HepG2 (cell line): ENCODE measurements at regions not wholly inside any gene's neighbourhood (a gene's known extent, or its start where the extent isn't known, plus 50 kb on each side); places are given as distances from the start of the nearest gene placed in this dataset.
A peak's percentile ranks its signal among the peaks of the same experiment; 100 is the strongest.

Experiments used
- DMAP1 ChIP-seq: IDR thresholded peaks from 2 replicates; pipeline ENCODE4 v1.6.1; 2016
- FLYWCH1 ChIP-seq: sonication (generic); formaldehyde crosslinking; IDR thresholded peaks from 2 replicates; pipeline ENCODE4 v1.8.1; 2023; ENCODE audit warnings: mild to moderate bottlenecking, missing genetic modification reagents
- GATAD1 ChIP-seq: IDR thresholded peaks from 2 replicates; pipeline ENCODE4 v1.6.1; 2016; ENCODE audit warnings: missing genetic modification reagents, missing compliant biosample characterization
- JUND ChIP-seq: sonication (generic); formaldehyde crosslinking; IDR thresholded peaks from 2 replicates; pipeline ENCODE4 v1.8.0; 2022; ENCODE audit warnings: mild to moderate bottlenecking, missing genetic modification reagents
- NFE2L2 ChIP-seq: fragments of 150-350 bp; IDR thresholded peaks from 2 replicates; pipeline ENCODE4 v1.6.1; 2014; ENCODE audit warnings: low read length
- NFRKB ChIP-seq: fragments of 450-650 bp; IDR thresholded peaks from 2 replicates; pipeline ENCODE4 v1.6.1; 2017
- NONO ChIP-seq, 2 experiments: fragments of 450-650 bp in 1 of 2; sonication (generic) in 1 of 2; formaldehyde crosslinking in 1 of 2; IDR thresholded peaks in 1 of 2; conservative IDR thresholded peaks in 1 of 2; 2 replicates each; pipeline versions ENCODE4 v1.6.1 to v1.8.0; 2017 to 2022; ENCODE audit warnings: mild to moderate bottlenecking in 1 of 2, missing genetic modification reagents in 1 of 2, moderate library complexity in 1 of 2
- RFXANK ChIP-seq: IDR thresholded peaks from 2 replicates; pipeline ENCODE4 v1.6.1; 2016
- SNAI1 ChIP-seq: sonication (generic); formaldehyde crosslinking; IDR thresholded peaks from 2 replicates; pipeline ENCODE4 v1.5.0; 2020; ENCODE audit warnings: mild to moderate bottlenecking, missing genetic modification reagents, borderline replicate concordance
- SRSF4 ChIP-seq: fragments of 200-400 bp; formaldehyde crosslinking; IDR thresholded peaks from one replicate; pipeline ENCODE4 v1.6.1; 2018; ENCODE audit warnings: mild to moderate bottlenecking, low read depth, low read length, moderate library complexity; ENCODE audit not compliant: poor library complexity, severe bottlenecking
- SUZ12 ChIP-seq: fragments of 150-350 bp; IDR thresholded peaks from 2 replicates; pipeline ENCODE4 v1.6.1; 2014; ENCODE audit warnings: low read depth, low read length
- TEAD3 ChIP-seq: optimal IDR thresholded peaks from 2 replicates; pipeline ENCODE3; 2016; ENCODE audit warnings: borderline replicate concordance
- TSC22D2 ChIP-seq: sonication (generic); formaldehyde crosslinking; IDR thresholded peaks from 2 replicates; pipeline ENCODE4 v1.5.1; 2020; ENCODE audit warnings: missing genetic modification reagents, mild to moderate bottlenecking, borderline replicate concordance
- ZFX ChIP-seq: sonication (generic); formaldehyde crosslinking; IDR thresholded peaks from 2 replicates; pipeline ENCODE4 v1.4.0; 2020; ENCODE audit warnings: mild to moderate bottlenecking, low read depth, missing genetic modification reagents, moderate library complexity
- ZNF138 ChIP-seq: sonication (generic); formaldehyde crosslinking; IDR thresholded peaks from 2 replicates; pipeline ENCODE4 v1.5.0; 2020; ENCODE audit warnings: mild to moderate bottlenecking, low read depth, missing genetic modification reagents
- ZNF747 ChIP-seq: sonication (generic); formaldehyde crosslinking; IDR thresholded peaks from 2 replicates; pipeline ENCODE4 v1.8.1; 2023; ENCODE audit warnings: missing genetic modification reagents, mild to moderate bottlenecking, borderline replicate concordance
- ZNF879 ChIP-seq: sonication (generic); formaldehyde crosslinking; IDR thresholded peaks from 2 replicates; pipeline ENCODE4 v1.8.1; 2023; ENCODE audit warnings: missing genetic modification reagents
- ZSCAN29 ChIP-seq: sonication (generic); formaldehyde crosslinking; conservative IDR thresholded peaks from 2 replicates; pipeline ENCODE4 v1.4.0; 2020; ENCODE audit warnings: mild to moderate bottlenecking, missing genetic modification reagents
- TF ChIP-seq, protein P1 (sequence below): sonication (generic); formaldehyde crosslinking; conservative IDR thresholded peaks from 2 replicates; pipeline ENCODE4 v1.4.0; 2020; ENCODE audit warnings: missing genetic modification reagents
- TF ChIP-seq, protein P2 (sequence below): sonication (generic); formaldehyde crosslinking; IDR thresholded peaks from 2 replicates; pipeline ENCODE4 v1.4.0; 2020; ENCODE audit warnings: mild to moderate bottlenecking, missing genetic modification reagents
- TF ChIP-seq, protein P3 (sequence below): sonication (generic); formaldehyde crosslinking; IDR thresholded peaks from 2 replicates; pipeline ENCODE4 v1.4.0; 2020; ENCODE audit warnings: missing genetic modification reagents

- TF ChIP-seq, protein P1, sequence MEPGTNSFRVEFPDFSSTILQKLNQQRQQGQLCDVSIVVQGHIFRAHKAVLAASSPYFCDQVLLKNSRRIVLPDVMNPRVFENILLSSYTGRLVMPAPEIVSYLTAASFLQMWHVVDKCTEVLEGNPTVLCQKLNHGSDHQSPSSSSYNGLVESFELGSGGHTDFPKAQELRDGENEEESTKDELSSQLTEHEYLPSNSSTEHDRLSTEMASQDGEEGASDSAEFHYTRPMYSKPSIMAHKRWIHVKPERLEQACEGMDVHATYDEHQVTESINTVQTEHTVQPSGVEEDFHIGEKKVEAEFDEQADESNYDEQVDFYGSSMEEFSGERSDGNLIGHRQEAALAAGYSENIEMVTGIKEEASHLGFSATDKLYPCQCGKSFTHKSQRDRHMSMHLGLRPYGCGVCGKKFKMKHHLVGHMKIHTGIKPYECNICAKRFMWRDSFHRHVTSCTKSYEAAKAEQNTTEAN (CRISPR knock-in tag) = 0 out of 2 replicates have a peak, but pooled peaks have one; percentile 21
- no peak for TF ChIP-seq NONO (IDR thresholded peaks at IDR 0.05)
- 0 out of 2 replicates have a peak, but pooled peaks have one; percentile 32 for TF ChIP-seq NONO (CRISPR knock-in tag; conservative IDR thresholded peaks at IDR 0.05)
- TF ChIP-seq TSC22D2 = no peak
- TF ChIP-seq TEAD3 (CRISPR knock-in tag) = peak; percentile 32
- peak; percentile 40; the same call in 1 of the 2 replicates for TF ChIP-seq JUND (CRISPR knock-in tag)
- TF ChIP-seq ZNF747 (CRISPR knock-in tag) = 0 out of 2 replicates have a peak, but pooled peaks have one; percentile 41
- no peak for TF ChIP-seq SNAI1 (CRISPR knock-in tag)
- no peak for TF ChIP-seq ZNF879 (CRISPR knock-in tag)
- no peak for TF ChIP-seq NFE2L2
- TF ChIP-seq DMAP1 (CRISPR knock-in tag) = no peak
- TF ChIP-seq, protein P2, sequence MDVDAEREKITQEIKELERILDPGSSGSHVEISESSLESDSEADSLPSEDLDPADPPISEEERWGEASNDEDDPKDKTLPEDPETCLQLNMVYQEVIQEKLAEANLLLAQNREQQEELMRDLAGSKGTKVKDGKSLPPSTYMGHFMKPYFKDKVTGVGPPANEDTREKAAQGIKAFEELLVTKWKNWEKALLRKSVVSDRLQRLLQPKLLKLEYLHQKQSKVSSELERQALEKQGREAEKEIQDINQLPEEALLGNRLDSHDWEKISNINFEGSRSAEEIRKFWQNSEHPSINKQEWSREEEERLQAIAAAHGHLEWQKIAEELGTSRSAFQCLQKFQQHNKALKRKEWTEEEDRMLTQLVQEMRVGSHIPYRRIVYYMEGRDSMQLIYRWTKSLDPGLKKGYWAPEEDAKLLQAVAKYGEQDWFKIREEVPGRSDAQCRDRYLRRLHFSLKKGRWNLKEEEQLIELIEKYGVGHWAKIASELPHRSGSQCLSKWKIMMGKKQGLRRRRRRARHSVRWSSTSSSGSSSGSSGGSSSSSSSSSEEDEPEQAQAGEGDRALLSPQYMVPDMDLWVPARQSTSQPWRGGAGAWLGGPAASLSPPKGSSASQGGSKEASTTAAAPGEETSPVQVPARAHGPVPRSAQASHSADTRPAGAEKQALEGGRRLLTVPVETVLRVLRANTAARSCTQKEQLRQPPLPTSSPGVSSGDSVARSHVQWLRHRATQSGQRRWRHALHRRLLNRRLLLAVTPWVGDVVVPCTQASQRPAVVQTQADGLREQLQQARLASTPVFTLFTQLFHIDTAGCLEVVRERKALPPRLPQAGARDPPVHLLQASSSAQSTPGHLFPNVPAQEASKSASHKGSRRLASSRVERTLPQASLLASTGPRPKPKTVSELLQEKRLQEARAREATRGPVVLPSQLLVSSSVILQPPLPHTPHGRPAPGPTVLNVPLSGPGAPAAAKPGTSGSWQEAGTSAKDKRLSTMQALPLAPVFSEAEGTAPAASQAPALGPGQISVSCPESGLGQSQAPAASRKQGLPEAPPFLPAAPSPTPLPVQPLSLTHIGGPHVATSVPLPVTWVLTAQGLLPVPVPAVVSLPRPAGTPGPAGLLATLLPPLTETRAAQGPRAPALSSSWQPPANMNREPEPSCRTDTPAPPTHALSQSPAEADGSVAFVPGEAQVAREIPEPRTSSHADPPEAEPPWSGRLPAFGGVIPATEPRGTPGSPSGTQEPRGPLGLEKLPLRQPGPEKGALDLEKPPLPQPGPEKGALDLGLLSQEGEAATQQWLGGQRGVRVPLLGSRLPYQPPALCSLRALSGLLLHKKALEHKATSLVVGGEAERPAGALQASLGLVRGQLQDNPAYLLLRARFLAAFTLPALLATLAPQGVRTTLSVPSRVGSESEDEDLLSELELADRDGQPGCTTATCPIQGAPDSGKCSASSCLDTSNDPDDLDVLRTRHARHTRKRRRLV = no peak
- peak; percentile 76 for TF ChIP-seq ZFX (CRISPR knock-in tag)
- no peak for TF ChIP-seq SUZ12
- no peak for TF ChIP-seq GATAD1 (CRISPR knock-in tag)
- TF ChIP-seq, protein P3, sequence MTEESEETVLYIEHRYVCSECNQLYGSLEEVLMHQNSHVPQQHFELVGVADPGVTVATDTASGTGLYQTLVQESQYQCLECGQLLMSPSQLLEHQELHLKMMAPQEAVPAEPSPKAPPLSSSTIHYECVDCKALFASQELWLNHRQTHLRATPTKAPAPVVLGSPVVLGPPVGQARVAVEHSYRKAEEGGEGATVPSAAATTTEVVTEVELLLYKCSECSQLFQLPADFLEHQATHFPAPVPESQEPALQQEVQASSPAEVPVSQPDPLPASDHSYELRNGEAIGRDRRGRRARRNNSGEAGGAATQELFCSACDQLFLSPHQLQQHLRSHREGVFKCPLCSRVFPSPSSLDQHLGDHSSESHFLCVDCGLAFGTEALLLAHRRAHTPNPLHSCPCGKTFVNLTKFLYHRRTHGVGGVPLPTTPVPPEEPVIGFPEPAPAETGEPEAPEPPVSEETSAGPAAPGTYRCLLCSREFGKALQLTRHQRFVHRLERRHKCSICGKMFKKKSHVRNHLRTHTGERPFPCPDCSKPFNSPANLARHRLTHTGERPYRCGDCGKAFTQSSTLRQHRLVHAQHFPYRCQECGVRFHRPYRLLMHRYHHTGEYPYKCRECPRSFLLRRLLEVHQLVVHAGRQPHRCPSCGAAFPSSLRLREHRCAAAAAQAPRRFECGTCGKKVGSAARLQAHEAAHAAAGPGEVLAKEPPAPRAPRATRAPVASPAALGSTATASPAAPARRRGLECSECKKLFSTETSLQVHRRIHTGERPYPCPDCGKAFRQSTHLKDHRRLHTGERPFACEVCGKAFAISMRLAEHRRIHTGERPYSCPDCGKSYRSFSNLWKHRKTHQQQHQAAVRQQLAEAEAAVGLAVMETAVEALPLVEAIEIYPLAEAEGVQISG (CRISPR knock-in tag) = peak; percentile 58
- no peak for TF ChIP-seq SRSF4
- 0 out of 2 replicates have a peak, but pooled peaks have one; percentile 65 for TF ChIP-seq ZSCAN29 (CRISPR knock-in tag)
- TF ChIP-seq NFRKB = no peak
- no peak for TF ChIP-seq FLYWCH1 (CRISPR knock-in tag)
- no peak for TF ChIP-seq RFXANK (CRISPR knock-in tag)
- TF ChIP-seq ZNF138 (CRISPR knock-in tag) = no peak
Observed at GRCh38 chr10:78774999-78775711, 293.6 kb upstream of the ZMIZ1 start (continued).
